ENCODE measurements at regions not wholly inside any gene's neighbourhood (a gene's known extent, or its start where the extent isn't known, plus 50 kb on each side); places are given as distances from the start of the nearest gene placed in this dataset.

DNA sequence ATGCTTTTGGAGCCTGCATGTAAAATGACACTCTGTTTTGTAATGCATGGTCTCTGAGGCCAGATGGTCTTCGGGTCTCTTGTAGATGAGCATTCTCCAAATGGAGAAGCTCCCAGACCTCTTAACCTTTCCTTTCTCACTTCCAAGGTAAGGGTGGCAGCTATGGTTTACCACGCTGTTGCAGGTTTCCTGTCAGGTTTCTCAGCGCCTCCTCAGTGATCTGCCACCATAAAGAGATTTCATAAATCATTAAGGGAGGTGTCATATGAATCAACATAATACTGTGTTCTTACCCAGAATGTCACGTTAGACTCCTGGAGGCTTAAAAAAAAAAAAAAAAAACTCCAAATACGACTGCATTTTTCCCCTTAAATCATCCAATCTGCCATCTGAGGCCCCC, 787.4 kb upstream of the EEF2KMT start:
- no TSS peak for BruUV-seq (replicated peaks)
- H3K9ac ChIP-seq (ENCODE audit: insufficient read depth, low read depth, low read length), result no peak overlapping the region
- POLR2A ChIA-PET, result no interaction called here
- DNase-seq (ENCODE audit: low spot score) (no peak), FAIRE-seq (no peak), ATAC-seq (no peak)
- intact Hi-C loops (cut with micrococcal nuclease; ENCODE audit: unreplicated experiment) (no loop called here), in situ Hi-C loops (cut with HindIII; ENCODE audit: extremely low pct_ligation_motif_present, low pct_unique_long_range_greater_than_20kb) (no loop called here)
- H3K79me2 ChIP-seq (ENCODE audit: insufficient read depth, low read length), result no peaks in the 10 kb centered on the region
- no peaks in the 10 kb centered on the region for H3K4me1 ChIP-seq (ENCODE audit: insufficient read depth, low read length)
- H4K20me1 ChIP-seq (ENCODE audit: insufficient read depth, low read length), result no peaks in the 10 kb centered on the region
- H3K4me2 ChIP-seq (ENCODE audit: low read depth, low read length), result no peak overlapping the region
- H3K36me3 ChIP-seq (replicated peaks in 1 of 2; ENCODE audit: control insufficient read depth in 1 of 2, insufficient read depth in 2 of 2, low read length in 2 of 2), result no peaks in the 10 kb centered on the region
- WGBS (ENCODE audit: low lambda C conversion rate), result 2% methylated on average over 5 of the region's 5 CpGs
- no peak overlapping the region for H3K27ac ChIP-seq (ENCODE audit: extremely low read length, insufficient read depth, low read length)
- TF ChIP-seq ZNF788 (CRISPR knock-in tag; IDR thresholded peaks at IDR 0.05; ENCODE audit: borderline replicate concordance) (no peak), HNRNPLL (IDR thresholded peaks at IDR 0.05; ENCODE audit: low read depth, low read length, poor library complexity, severe bottlenecking) (no peak), HNRNPK (IDR thresholded peaks at IDR 0.05; ENCODE audit: low read depth, low read length, poor library complexity, severe bottlenecking) (no peak), PCBP2 (optimal IDR thresholded peaks at IDR 0.05; ENCODE audit: low read depth, low read length, poor library complexity, severe bottlenecking) (no peak), ZNF775 (CRISPR knock-in tag; IDR thresholded peaks at IDR 0.05; ENCODE audit: borderline replicate concordance) (no peak), ZIK1 (CRISPR knock-in tag; IDR thresholded peaks at IDR 0.05; ENCODE audit: borderline replicate concordance, low read depth) (no peak), TARDBP (CRISPR knock-in tag; IDR thresholded peaks at IDR 0.05) (no peak), HOXA5 (CRISPR knock-in tag; IDR thresholded peaks at IDR 0.05) (no peak), MTF2 (CRISPR knock-in tag; IDR thresholded peaks at IDR 0.05; ENCODE audit: borderline replicate concordance) (no peak), FOXK1 (CRISPR knock-in tag; IDR thresholded peaks at IDR 0.05; ENCODE audit: borderline replicate concordance, low read depth) (no peak), MTF1 (CRISPR knock-in tag; IDR thresholded peaks at IDR 0.05) (no peak), ZNF530 (CRISPR knock-in tag; IDR thresholded peaks at IDR 0.05; ENCODE audit: low read depth) (no peak), ESRRA (CRISPR knock-in tag; IDR thresholded peaks at IDR 0.05; ENCODE audit: low read depth) (no peak), BCL6 (CRISPR knock-in tag; IDR thresholded peaks at IDR 0.05) (no peak), FOXJ3 (CRISPR knock-in tag; IDR thresholded peaks at IDR 0.05; ENCODE audit: borderline replicate concordance) (no peak)
- TF ChIP-seq, protein P1, sequence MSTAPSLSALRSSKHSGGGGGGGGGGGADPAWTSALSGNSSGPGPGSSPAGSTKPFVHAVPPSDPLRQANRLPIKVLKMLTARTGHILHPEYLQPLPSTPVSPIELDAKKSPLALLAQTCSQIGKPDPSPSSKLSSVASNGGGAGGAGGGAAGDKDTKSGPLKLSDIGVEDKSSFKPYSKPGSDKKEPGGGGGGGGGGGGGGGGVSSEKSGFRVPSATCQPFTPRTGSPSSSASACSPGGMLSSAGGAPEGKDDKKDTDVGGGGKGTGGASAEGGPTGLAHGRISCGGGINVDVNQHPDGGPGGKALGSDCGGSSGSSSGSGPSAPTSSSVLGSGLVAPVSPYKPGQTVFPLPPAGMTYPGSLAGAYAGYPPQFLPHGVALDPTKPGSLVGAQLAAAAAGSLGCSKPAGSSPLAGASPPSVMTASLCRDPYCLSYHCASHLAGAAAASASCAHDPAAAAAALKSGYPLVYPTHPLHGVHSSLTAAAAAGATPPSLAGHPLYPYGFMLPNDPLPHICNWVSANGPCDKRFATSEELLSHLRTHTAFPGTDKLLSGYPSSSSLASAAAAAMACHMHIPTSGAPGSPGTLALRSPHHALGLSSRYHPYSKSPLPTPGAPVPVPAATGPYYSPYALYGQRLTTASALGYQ (CRISPR knock-in tag; IDR thresholded peaks at IDR 0.05), result no peak
- H3K27me3 ChIP-seq (ENCODE audit: control insufficient read depth in 1 of 2, insufficient read depth in 2 of 2, low read length in 2 of 2), result peaks cover 0 to 5% of the 10 kb centered on the region in 2 experiments; a peak in 1 of 5 replicates
- CTCF ChIA-PET (ENCODE audit: low intra/inter-chr PET ratio, low total read pairs), result no interaction called here
- no peaks in the 10 kb centered on the region for H3K9me3 ChIP-seq (ENCODE audit: low read length)
- H2AFZ ChIP-seq (ENCODE audit: low read length), result no peak overlapping the region
- no peak overlapping the region for H3K4me3 ChIP-seq (replicated peaks in 1 of 3; ENCODE audit: insufficient read depth in 1 of 3, low read depth in 2 of 3, low read length in 3 of 3)

Data from HepG2 (cell line).